Cardiac fibroblast (primary cell): ENCODE measurements at regions not wholly inside any gene's neighbourhood (a gene's known extent, or its start where the extent isn't known, plus 50 kb on each side); places are given as distances from the start of the nearest gene placed in this dataset.

Experiments used
- DNase-seq, 2 donors: peaks; one replicate each; pipeline versions ENCODE4 v3.0.0 to v3.0.0-alpha.2; 2010; ENCODE audit warnings: low read depth in 2 of 2
- H3K4me3 ChIP-seq, 2 donors: replicated peaks in 1 of 2; 1 replicate in 1 of 2; 2 replicates in 1 of 2; pipeline ENCODE4 v1.5.1; 2011; ENCODE audit warnings: low read depth in 2 of 2, low read length in 2 of 2, mild to moderate bottlenecking in 2 of 2, moderate library complexity in 1 of 2
- TF ChIP-seq, protein P1 (sequence below): IDR thresholded peaks from one replicate; pipeline ENCODE4 v1.5.1; 2011; ENCODE audit warnings: low read depth, mild to moderate bottlenecking, low read length, inconsistent platforms

DNA sequence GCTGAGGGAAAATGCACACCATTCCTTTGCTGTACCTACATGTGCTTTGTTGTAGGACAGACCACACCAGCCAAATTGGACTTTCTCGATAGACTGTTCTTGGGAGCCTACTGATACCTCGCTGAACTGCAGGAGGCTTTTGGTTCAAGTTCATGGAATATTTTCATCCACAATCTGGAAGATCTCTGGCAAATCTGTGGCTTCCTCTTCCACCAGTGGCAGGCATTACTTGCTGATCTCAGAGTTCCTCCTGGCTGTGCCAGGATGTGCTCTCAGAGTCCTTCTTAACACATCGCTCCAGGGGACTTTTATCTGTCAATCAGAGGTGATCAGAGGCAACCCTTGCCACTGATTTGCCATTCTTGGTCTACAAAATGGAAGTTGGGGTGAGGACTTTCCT, 87.7 kb downstream of the PTGR3 start:
- TF ChIP-seq, protein P1, sequence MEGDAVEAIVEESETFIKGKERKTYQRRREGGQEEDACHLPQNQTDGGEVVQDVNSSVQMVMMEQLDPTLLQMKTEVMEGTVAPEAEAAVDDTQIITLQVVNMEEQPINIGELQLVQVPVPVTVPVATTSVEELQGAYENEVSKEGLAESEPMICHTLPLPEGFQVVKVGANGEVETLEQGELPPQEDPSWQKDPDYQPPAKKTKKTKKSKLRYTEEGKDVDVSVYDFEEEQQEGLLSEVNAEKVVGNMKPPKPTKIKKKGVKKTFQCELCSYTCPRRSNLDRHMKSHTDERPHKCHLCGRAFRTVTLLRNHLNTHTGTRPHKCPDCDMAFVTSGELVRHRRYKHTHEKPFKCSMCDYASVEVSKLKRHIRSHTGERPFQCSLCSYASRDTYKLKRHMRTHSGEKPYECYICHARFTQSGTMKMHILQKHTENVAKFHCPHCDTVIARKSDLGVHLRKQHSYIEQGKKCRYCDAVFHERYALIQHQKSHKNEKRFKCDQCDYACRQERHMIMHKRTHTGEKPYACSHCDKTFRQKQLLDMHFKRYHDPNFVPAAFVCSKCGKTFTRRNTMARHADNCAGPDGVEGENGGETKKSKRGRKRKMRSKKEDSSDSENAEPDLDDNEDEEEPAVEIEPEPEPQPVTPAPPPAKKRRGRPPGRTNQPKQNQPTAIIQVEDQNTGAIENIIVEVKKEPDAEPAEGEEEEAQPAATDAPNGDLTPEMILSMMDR, result no peak
- H3K4me3 ChIP-seq, result no peak overlapping the region
- no peak for DNase-seq

GRCh38 chr18:75120521-75120920, 88.4 kb downstream of the PTGR3 start:
- TF ChIP-seq, protein P1, result no peak
- DNase-seq, result no peak
- H3K4me3 ChIP-seq, result no peak overlapping the region

- DNase-seq, result no peak
- H3K4me3 ChIP-seq, result no peak overlapping the region
- TF ChIP-seq, protein P1, result no peak
Measured at GRCh38 chr18:75116809-75117208, 92.1 kb downstream of the PTGR3 start.

- no peak for DNase-seq
- TF ChIP-seq, protein P1, result no peak
- no peak overlapping the region for H3K4me3 ChIP-seq
Measured at GRCh38 chr18:75116165-75116564, 92.8 kb downstream of the PTGR3 start.

DNA sequence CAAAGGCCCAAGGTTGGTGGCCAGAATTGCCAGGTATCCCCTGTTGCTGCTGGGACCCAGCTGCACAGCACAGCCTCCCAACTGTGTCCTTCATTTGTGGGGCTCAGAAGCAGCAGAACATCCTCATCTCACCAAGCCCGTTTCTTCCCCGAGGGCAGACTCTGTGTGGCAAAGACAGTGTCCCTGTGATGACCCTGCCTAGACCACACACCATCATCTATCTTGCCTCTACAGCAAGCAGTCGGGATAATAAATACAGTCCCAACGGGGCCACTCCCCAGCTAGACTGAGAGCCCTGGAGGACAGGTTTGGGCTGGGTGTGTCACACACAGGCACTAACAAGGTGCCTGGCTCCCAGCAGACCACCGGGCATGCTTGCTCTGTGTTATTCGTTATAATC, 93.4 kb downstream of the PTGR3 start:
- TF ChIP-seq, protein P1, result no peak
- no peak for DNase-seq
- no peak overlapping the region for H3K4me3 ChIP-seq
